GM21390 (cell line): ENCODE measurements at regions not wholly inside any gene's neighbourhood (a gene's known extent, or its start where the extent isn't known, plus 50 kb on each side); places are given as distances from the start of the nearest gene placed in this dataset.

ENCODE experiments used
- ATAC-seq: cut with Tn5 transposase; IDR thresholded peaks from one replicate; pipeline ENCODE4 v1.9.1; 2021; ENCODE audit not compliant: unreplicated experiment

- no peak for ATAC-seq
These were observed 137.6 kb downstream of the GOLIM4 start for GRCh38 chr3:167958141-167958540.

GRCh38 chr3:167952969-167953368, 142.8 kb downstream of the GOLIM4 start:
- ATAC-seq: no peak

- ATAC-seq: no peak
These were observed 145.5 kb downstream of the GOLIM4 start for GRCh38 chr3:167950212-167950611.

- no peak for ATAC-seq
These were observed 154.3 kb downstream of the GOLIM4 start for GRCh38 chr3:167941234-167941995.

- no peak for ATAC-seq
These were observed 155.5 kb downstream of the GOLIM4 start for GRCh38 chr3:167940241-167940640.

- no peak for ATAC-seq
These were observed 157.2 kb downstream of the GOLIM4 start for GRCh38 chr3:167938516-167938915.

GRCh38 chr3:167936019-167936418, 159.7 kb downstream of the GOLIM4 start:
- ATAC-seq: no peak

- no peak for ATAC-seq
These were observed 165.3 kb downstream of the GOLIM4 start for GRCh38 chr3:167930453-167930852.

GRCh38 chr3:167929968-167930367, 165.8 kb downstream of the GOLIM4 start:
- no peak for ATAC-seq

- no peak for ATAC-seq
These were observed 167.3 kb downstream of the GOLIM4 start for GRCh38 chr3:167928381-167928780.

GRCh38 chr3:167920747-167921146, 175.0 kb downstream of the GOLIM4 start:
- ATAC-seq: no peak

GRCh38 chr3:167919590-167919989, 176.1 kb downstream of the GOLIM4 start:
- ATAC-seq: no peak

- no peak for ATAC-seq
These were observed 177.0 kb downstream of the GOLIM4 start for GRCh38 chr3:167918686-167919085.

GRCh38 chr3:167918008-167918596, 177.6 kb downstream of the GOLIM4 start:
- no peak for ATAC-seq

- ATAC-seq: no peak
These were observed 177.8 kb downstream of the SERPINI1 start for GRCh38 chr3:167913219-167913835.

GRCh38 chr3:167909952-167910351, 174.4 kb downstream of the SERPINI1 start:
- ATAC-seq: no peak

- no peak for ATAC-seq
These were observed 174.0 kb downstream of the SERPINI1 start for GRCh38 chr3:167909504-167909896.

GRCh38 chr3:167908746-167909503, 173.4 kb downstream of the SERPINI1 start:
- no peak for ATAC-seq

- no peak for ATAC-seq
These were observed 172.7 kb downstream of the SERPINI1 start for GRCh38 chr3:167908221-167908620.

GRCh38 chr3:167901138-167901537, 165.6 kb downstream of the SERPINI1 start:
- no peak for ATAC-seq

- no peak for ATAC-seq
These were observed 163.6 kb downstream of the SERPINI1 start for GRCh38 chr3:167899093-167899492.

- no peak for ATAC-seq
These were observed 162.6 kb downstream of the SERPINI1 start for GRCh38 chr3:167898091-167898490.
